SK-N-SH treated with all-trans-retinoic acid at 6 μM for 48 hours (cell line): ENCODE measurements at regions not wholly inside any gene's neighbourhood (a gene's known extent, or its start where the extent isn't known, plus 50 kb on each side); places are given as distances from the start of the nearest gene placed in this dataset.

Source experiments
- ARNTL ChIP-seq: fragments of 450-650 bp; formaldehyde crosslinking; IDR thresholded peaks from 2 replicates; pipeline ENCODE4 v1.5.0; 2020; ENCODE audit warnings: low read depth, mild to moderate bottlenecking, moderate library complexity, borderline replicate concordance
- ESRRG ChIP-seq: fragments of 250-450 bp; sonication (Bioruptor Pico); IDR thresholded peaks from 2 replicates; pipeline ENCODE4 v1.6.1; 2021; ENCODE audit warnings: mild to moderate bottlenecking
- OSR1 ChIP-seq: fragments of 250-450 bp; sonication (Bioruptor Pico); IDR thresholded peaks from 2 replicates; pipeline ENCODE4 v1.8.0; 2022; ENCODE audit warnings: moderate library complexity, mild to moderate bottlenecking, inconsistent platforms
- RARB ChIP-seq: fragments of 250-450 bp; sonication (Bioruptor Pico); IDR thresholded peaks from 2 replicates; pipeline ENCODE4 v1.8.0; 2021; ENCODE audit warnings: mild to moderate bottlenecking, moderate library complexity
- SNAI2 ChIP-seq: fragments of 250-450 bp; sonication (Bioruptor Pico); IDR thresholded peaks from 2 replicates; pipeline ENCODE4 v1.5.0; 2020; ENCODE audit warnings: mild to moderate bottlenecking, moderate library complexity
- TOX ChIP-seq: fragments of 250-450 bp; sonication (Bioruptor Pico); IDR thresholded peaks from 2 replicates; pipeline ENCODE4 v1.8.0; 2021; ENCODE audit warnings: mild to moderate bottlenecking, moderate library complexity, borderline replicate concordance
- ZC3H10 ChIP-seq: fragments of 250-450 bp; sonication (Bioruptor Pico); IDR thresholded peaks from 2 replicates; pipeline ENCODE4 v1.5.1; 2021; ENCODE audit warnings: mild to moderate bottlenecking, moderate library complexity
- ZFP3 ChIP-seq: fragments of 250-450 bp; sonication (Bioruptor Pico); IDR thresholded peaks from 2 replicates; pipeline ENCODE4 v1.5.0; 2020; ENCODE audit warnings: mild to moderate bottlenecking, moderate library complexity
- ZNF70 ChIP-seq: fragments of 450-650 bp; formaldehyde crosslinking; IDR thresholded peaks from 2 replicates; pipeline ENCODE4 v1.5.0; 2020; ENCODE audit warnings: mild to moderate bottlenecking, moderate library complexity
- TF ChIP-seq, protein P1 (sequence below): fragments of 250-450 bp; sonication (Bioruptor Pico); IDR thresholded peaks from 2 replicates; pipeline ENCODE4 v1.5.1; 2021; ENCODE audit warnings: mild to moderate bottlenecking, moderate library complexity
- TF ChIP-seq, protein P2 (sequence below): fragments of 250-450 bp; sonication (Bioruptor Pico); IDR thresholded peaks from 2 replicates; pipeline ENCODE4 v1.8.0; 2020; ENCODE audit warnings: mild to moderate bottlenecking, moderate library complexity, borderline replicate concordance
- TF ChIP-seq, protein P3 (sequence below): fragments of 250-450 bp; sonication (Bioruptor Pico); IDR thresholded peaks from 2 replicates; pipeline ENCODE4 v1.5.1; 2020; ENCODE audit warnings: low read depth, mild to moderate bottlenecking, moderate library complexity
- TF ChIP-seq, protein P4 (sequence below): fragments of 250-450 bp; sonication (Bioruptor Pico); IDR thresholded peaks from 2 replicates; pipeline ENCODE4 v1.8.0; 2021; ENCODE audit warnings: low read depth, mild to moderate bottlenecking, moderate library complexity, borderline replicate concordance
- TF ChIP-seq, protein P5 (sequence below): fragments of 250-450 bp; sonication (Bioruptor Pico); IDR thresholded peaks from 2 replicates; pipeline ENCODE4 v1.5.0; 2020; ENCODE audit warnings: mild to moderate bottlenecking, moderate library complexity

DNA sequence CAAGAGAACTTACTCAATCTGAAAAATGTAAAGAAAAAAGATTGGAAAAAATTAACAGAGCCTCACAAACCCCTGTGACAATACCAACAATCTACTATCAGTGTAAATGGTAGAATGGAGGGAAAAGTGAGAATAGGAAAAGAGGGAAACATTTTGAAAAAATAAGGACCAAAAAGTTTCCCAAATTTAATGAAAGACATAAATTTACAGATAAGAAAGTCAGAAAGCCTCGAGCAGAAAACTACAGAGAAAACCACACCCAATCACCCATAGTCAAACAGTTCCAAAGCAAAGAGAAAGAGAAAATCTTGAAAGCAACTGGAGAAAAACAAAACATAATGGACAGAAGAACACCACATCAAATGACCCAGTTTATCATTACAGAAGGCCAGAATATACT, 142.7 kb upstream of the DIO3 start:
- no peak for TF ChIP-seq SNAI2 (CRISPR knock-in tag)
- TF ChIP-seq, protein P1, sequence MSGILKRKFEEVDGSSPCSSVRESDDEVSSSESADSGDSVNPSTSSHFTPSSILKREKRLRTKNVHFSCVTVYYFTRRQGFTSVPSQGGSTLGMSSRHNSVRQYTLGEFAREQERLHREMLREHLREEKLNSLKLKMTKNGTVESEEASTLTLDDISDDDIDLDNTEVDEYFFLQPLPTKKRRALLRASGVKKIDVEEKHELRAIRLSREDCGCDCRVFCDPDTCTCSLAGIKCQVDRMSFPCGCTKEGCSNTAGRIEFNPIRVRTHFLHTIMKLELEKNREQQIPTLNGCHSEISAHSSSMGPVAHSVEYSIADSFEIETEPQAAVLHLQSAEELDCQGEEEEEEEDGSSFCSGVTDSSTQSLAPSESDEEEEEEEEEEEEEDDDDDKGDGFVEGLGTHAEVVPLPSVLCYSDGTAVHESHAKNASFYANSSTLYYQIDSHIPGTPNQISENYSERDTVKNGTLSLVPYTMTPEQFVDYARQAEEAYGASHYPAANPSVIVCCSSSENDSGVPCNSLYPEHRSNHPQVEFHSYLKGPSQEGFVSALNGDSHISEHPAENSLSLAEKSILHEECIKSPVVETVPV: no peak
- TF ChIP-seq ESRRG (CRISPR knock-in tag): no peak
- no peak for TF ChIP-seq ZFP3
- TF ChIP-seq ZNF70 (CRISPR knock-in tag): no peak
- TF ChIP-seq TOX (CRISPR knock-in tag): no peak
- TF ChIP-seq, protein P2, sequence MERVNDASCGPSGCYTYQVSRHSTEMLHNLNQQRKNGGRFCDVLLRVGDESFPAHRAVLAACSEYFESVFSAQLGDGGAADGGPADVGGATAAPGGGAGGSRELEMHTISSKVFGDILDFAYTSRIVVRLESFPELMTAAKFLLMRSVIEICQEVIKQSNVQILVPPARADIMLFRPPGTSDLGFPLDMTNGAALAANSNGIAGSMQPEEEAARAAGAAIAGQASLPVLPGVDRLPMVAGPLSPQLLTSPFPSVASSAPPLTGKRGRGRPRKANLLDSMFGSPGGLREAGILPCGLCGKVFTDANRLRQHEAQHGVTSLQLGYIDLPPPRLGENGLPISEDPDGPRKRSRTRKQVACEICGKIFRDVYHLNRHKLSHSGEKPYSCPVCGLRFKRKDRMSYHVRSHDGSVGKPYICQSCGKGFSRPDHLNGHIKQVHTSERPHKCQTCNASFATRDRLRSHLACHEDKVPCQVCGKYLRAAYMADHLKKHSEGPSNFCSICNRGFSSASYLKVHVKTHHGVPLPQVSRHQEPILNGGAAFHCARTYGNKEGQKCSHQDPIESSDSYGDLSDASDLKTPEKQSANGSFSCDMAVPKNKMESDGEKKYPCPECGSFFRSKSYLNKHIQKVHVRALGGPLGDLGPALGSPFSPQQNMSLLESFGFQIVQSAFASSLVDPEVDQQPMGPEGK (CRISPR knock-in tag): no peak
- TF ChIP-seq ARNTL (CRISPR knock-in tag): no peak
- TF ChIP-seq RARB (CRISPR knock-in tag): no peak
- TF ChIP-seq, protein P3, sequence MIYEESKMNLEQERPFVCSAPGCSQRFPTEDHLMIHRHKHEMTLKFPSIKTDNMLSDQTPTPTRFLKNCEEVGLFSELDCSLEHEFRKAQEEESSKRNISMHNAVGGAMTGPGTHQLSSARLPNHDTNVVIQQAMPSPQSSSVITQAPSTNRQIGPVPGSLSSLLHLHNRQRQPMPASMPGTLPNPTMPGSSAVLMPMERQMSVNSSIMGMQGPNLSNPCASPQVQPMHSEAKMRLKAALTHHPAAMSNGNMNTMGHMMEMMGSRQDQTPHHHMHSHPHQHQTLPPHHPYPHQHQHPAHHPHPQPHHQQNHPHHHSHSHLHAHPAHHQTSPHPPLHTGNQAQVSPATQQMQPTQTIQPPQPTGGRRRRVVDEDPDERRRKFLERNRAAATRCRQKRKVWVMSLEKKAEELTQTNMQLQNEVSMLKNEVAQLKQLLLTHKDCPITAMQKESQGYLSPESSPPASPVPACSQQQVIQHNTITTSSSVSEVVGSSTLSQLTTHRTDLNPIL (CRISPR knock-in tag): no peak
- no peak for TF ChIP-seq OSR1 (CRISPR knock-in tag)
- no peak for TF ChIP-seq ZC3H10
- TF ChIP-seq, protein P4, sequence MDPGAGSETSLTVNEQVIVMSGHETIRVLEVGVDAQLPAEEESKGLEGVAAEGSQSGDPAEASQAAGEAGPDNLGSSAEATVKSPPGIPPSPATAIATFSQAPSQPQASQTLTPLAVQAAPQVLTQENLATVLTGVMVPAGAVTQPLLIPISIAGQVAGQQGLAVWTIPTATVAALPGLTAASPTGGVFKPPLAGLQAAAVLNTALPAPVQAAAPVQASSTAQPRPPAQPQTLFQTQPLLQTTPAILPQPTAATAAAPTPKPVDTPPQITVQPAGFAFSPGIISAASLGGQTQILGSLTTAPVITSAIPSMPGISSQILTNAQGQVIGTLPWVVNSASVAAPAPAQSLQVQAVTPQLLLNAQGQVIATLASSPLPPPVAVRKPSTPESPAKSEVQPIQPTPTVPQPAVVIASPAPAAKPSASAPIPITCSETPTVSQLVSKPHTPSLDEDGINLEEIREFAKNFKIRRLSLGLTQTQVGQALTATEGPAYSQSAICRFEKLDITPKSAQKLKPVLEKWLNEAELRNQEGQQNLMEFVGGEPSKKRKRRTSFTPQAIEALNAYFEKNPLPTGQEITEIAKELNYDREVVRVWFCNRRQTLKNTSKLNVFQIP (CRISPR knock-in tag): no peak
- TF ChIP-seq, protein P5, sequence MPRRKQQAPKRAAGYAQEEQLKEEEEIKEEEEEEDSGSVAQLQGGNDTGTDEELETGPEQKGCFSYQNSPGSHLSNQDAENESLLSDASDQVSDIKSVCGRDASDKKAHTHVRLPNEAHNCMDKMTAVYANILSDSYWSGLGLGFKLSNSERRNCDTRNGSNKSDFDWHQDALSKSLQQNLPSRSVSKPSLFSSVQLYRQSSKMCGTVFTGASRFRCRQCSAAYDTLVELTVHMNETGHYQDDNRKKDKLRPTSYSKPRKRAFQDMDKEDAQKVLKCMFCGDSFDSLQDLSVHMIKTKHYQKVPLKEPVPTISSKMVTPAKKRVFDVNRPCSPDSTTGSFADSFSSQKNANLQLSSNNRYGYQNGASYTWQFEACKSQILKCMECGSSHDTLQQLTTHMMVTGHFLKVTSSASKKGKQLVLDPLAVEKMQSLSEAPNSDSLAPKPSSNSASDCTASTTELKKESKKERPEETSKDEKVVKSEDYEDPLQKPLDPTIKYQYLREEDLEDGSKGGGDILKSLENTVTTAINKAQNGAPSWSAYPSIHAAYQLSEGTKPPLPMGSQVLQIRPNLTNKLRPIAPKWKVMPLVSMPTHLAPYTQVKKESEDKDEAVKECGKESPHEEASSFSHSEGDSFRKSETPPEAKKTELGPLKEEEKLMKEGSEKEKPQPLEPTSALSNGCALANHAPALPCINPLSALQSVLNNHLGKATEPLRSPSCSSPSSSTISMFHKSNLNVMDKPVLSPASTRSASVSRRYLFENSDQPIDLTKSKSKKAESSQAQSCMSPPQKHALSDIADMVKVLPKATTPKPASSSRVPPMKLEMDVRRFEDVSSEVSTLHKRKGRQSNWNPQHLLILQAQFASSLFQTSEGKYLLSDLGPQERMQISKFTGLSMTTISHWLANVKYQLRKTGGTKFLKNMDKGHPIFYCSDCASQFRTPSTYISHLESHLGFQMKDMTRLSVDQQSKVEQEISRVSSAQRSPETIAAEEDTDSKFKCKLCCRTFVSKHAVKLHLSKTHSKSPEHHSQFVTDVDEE (CRISPR knock-in tag): no peak
